ENCODE measurements at regions not wholly inside any gene's neighbourhood (a gene's known extent, or its start where the extent isn't known, plus 50 kb on each side); places are given as distances from the start of the nearest gene placed in this dataset.
"Not testable (repeated sequence)": the region's sequence is repeated elsewhere in the genome, so short reads cannot be mapped to it uniquely, and the experiment has no call there.

- DNase-seq (ENCODE audit: low spot score), result no peak
Measured at GRCh38 chr7:67301667-67302066, 305.0 kb downstream of the TYW1 start.

GRCh38 chr7:67302113-67303039 lies 305.7 kb downstream of the TYW1 start:
- DNase-seq (ENCODE audit: low spot score), result peak; percentile 99

- not testable (repeated sequence) for DNase-seq (ENCODE audit: low spot score)
Measured at GRCh38 chr7:67304846-67305245, 308.2 kb downstream of the TYW1 start.

DNA sequence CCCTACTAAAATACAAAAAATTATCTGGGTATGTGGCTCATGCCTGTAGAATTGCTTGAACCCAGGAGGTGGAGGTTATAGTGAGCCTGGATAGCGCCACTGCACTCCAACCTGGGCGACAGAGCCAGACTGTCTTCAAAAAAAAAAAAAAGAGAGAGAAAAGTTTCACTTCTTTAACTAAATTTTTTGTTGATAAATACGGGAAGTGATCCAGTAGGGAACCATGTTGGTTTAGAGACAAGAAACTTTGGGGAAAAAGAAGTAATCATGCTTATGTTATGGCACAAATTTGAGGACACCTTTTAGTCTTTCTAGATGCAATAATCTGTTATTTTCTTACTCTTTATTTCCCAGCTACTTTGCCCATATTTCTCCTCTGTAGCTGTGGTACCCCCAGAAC lies 309.7 kb downstream of the TYW1 start:
- DNase-seq (ENCODE audit: low spot score), result no peak

- no peak for DNase-seq (ENCODE audit: low spot score)
Measured at GRCh38 chr7:67309764-67310549, 313.3 kb downstream of the TYW1 start.

DNA sequence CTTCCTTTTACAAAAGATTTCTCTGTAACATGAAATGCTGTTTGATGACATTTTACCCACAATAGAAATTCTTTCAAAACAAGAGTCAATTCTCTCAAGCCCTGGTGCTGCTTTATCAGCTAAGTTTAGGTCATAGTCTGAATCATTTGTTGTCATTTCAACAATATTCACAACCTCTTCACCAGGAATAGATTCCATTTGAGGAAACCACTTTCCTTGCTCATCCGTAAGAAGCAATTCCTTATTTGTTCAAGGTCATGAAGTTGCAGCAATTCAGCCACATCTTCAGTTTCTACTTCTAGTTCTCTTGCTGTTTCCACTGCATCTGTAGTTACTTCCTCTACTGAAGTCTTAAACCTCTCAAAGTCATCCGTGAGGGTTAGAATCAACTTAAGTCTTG lies 315.3 kb downstream of the TYW1 start:
- no peak for DNase-seq (ENCODE audit: low spot score)

- no peak for DNase-seq (ENCODE audit: low spot score)
Measured at GRCh38 chr7:67313213-67313612, 316.6 kb downstream of the TYW1 start.

DNA sequence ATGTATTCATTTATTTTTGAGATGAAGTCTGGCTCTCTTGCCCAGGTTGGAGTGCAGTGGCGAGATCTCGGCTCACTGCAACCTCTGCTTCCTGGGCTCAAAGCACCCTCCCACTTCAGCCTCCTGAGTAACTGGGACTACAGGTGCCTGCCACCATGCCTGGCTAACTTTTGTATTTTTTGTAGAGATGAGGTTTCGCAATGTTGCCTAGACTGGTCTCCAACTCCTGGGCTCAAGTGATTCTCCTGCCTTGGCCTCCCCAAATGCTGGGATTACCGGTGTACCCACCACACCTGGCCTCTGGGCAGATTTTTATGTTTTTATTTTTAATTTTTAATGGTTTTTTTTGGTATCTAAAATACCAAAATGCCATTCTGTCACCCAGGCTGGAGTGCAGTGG lies 320.3 kb downstream of the TYW1 start:
- not testable (repeated sequence) for DNase-seq (ENCODE audit: low spot score)

DNA sequence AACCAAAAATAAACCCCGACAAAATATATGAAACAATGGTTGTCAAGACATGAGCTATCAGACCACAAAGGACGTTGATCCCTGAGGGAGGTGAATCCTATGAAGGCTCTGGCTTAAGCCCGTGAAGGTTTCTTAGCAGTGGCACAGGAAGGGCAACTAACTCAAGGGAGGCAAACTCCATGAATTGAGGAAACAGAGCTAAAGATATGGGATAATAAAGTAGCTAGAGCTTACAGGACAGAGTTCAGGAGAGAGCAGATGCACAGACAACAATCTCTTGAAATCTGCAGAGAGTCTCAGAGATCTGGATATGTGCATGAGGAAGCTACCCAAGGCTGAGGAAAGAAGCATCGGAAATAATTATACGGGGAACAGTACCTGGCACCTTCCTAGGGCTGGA lies 331.6 kb downstream of the TYW1 start:
- DNase-seq (ENCODE audit: low spot score), result not testable (repeated sequence)

GRCh38 chr7:67335165-67335564 lies 338.5 kb downstream of the TYW1 start:
- not testable (repeated sequence) for DNase-seq (ENCODE audit: low spot score)

DNA sequence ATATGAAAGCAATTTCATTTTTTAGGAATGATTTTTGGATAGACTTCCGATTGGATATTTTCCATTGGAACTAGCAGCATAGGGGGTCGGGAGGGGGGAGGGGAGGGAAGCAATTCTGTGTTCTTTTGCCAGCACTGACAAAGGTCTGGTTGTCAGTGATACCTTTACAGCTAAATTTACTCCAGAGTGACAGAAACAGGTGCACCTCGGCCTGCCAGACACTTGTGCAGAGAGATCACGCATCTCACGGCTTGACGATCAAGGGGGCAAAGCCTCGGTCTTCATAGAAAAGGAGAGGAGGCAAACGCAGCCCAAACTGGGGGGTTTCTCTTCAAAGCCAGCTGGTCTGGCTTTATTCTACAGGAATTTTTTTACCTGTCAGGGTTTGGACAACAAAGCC lies 339.0 kb downstream of the TYW1 start:
- DNase-seq (ENCODE audit: low spot score), result not testable (repeated sequence)

- DNase-seq (ENCODE audit: low spot score), result not testable (repeated sequence)
Measured at GRCh38 chr7:67338545-67338944, 341.9 kb downstream of the TYW1 start.

- DNase-seq (ENCODE audit: low spot score), result no peak
Measured at GRCh38 chr7:67341153-67341768, 344.6 kb downstream of the TYW1 start.

GRCh38 chr7:67343114-67343513 lies 346.5 kb downstream of the TYW1 start:
- DNase-seq (ENCODE audit: low spot score), result no peak

DNA sequence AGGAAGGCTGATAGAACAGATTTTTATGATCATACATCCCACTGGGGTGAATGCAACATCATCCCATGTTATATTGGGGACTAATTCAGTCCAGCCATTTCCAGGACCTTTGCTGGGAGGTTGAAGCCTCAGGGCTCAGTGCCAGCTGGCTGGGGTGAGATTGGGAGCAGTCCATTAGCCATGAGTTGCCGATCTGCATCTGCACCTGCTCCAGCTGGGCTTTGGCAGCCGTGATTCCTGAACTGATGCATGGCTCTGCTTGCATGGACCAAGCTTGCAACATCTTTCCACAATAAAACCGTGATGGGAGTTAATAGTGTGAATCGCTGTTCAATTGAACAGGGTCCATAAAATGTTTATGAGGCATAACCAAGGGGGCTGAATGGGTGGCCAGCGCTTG lies 346.9 kb downstream of the TYW1 start:
- no peak for DNase-seq (ENCODE audit: low spot score)

DNA sequence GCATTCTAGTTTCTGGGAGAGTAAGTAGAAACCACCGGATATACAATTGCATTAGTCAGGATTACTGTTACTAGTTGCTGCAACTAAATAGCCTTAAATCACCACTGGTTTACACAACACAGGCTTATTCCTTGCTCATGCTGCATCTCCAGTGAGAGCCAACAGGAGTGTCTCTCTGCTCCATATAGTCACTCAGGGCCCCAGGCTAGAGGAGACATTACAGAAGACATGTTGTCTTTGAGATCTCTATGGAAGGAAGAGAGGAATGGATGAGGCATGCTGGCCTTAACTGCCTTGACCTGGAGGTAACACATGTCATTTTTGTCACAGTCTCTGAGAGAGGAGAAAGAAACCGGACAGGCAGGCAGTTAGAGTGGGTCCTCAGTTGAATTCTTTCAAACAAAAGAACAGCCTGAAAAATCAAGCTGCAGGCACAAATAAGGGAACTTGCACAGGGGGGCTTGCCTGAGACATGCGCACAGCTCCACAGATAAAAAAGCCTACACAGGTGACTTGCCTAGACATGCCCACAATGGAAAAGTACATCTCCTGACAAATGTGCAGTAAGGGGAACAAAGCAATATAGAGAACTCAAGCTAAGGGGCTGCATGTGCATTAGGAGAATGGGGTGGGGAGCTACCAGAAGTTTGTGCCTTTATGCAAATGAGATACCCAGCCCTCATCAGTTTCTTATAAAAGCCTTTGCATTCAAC lies 348.0 kb downstream of the TYW1 start:
- no peak for DNase-seq (ENCODE audit: low spot score)

DNA sequence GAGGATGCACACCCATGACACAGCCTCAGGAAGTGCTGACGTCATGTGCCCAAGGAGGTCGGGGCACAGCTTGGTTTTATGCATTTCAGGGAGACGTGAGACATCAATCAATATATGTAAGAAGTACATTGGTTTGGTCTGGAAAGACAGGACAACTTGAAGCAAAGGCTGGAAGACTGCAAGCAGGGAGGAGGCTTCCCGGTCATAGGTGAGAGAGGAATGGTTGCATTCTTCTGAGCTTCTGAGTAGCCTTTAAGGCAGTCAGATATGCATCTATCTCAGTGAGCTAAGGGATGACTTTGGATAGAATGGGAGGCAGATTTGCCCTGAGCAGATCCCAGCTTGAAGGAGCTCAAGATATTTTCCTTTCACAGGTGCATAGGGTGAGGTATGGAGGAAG lies 349.5 kb downstream of the TYW1 start:
- no peak for DNase-seq (ENCODE audit: low spot score)

DNA sequence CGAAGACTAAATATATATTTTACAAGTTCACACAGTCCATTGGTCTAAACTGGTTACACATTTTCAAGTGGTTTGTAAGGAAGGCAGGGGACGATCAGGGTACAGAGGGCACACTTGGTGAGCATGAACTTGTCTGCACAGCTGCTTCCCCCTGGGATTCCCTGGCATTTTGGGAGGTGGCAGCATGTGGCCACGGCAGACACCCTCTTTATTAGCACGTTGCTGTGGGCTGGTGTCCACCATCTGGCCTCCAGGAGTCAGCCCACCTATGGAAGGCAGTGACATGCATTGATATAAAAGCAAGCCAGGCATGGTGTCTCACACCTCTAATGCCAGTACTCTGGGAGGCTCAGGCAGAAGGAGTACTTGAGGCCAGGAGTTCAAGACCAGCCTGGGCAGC lies 350.2 kb downstream of the TYW1 start:
- no peak for DNase-seq (ENCODE audit: low spot score)

DNA sequence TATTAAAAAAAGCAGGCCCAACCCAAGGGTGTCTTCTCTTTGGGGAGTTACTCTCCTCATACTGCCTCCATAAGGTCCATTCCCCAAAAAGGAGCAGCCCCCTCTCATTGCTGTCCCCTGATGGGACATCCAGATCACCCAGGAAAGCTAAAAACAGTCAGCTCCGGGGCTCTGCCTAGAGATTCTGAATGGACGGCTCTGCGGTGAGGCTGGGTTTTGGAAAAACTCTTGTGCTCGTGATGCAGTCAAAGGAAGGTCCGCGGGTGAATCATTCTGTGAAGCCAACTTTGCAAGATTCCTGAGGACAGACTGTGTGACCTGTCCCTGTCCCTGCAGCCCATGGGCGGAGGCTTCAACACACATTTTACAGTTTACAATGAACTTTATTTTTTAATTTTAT lies 351.5 kb downstream of the TYW1 start:
- no peak for DNase-seq (ENCODE audit: low spot score)

GRCh38 chr7:67357653-67358052 lies 361.0 kb downstream of the TYW1 start:
- not testable (repeated sequence) for DNase-seq (ENCODE audit: low spot score)

- DNase-seq (ENCODE audit: low spot score), result not testable (repeated sequence)
Measured at GRCh38 chr7:67358316-67358715, 361.7 kb downstream of the TYW1 start.

GRCh38 chr7:67358738-67359137 lies 362.1 kb downstream of the TYW1 start:
- DNase-seq (ENCODE audit: low spot score), result not testable (repeated sequence)
